ENCODE measurements at regions not wholly inside any gene's neighbourhood (a gene's known extent, or its start where the extent isn't known, plus 50 kb on each side); places are given as distances from the start of the nearest gene placed in this dataset.
"Not testable (repeated sequence)": the region's sequence is repeated elsewhere in the genome, so short reads cannot be mapped to it uniquely, and the experiment has no call there.

DNA sequence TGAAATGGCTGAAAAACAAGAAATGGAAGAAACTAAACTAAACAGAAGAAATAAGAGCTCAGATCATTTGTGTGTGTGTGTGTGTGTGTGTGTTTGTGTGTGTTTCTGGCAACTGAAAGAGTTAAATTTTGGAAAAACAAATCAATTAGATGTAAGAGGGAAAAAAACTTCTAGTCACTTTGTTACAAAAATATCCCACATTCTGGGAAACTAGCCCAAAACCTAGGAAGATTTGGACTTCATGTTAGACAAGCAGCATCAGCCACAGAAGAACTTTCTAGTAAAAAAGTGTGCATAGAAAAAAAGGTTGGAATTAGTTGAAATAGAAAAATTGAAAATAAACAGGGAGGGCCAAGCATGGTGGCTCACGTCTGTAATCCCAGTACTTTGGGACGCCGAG, 111.6 kb upstream of the PRKG2 start:
- Histone ChIP-seq H3K9me3 (no peaks in the 10 kb centered on the region), H3K4me3 (no peak overlapping the region), H3K36me3 (no peaks in the 10 kb centered on the region), H3K27me3 (no peaks in the 10 kb centered on the region), H3K27ac (no peak overlapping the region), H3K4me1 (no peaks in the 10 kb centered on the region)
- TF ChIP-seq, protein P1, sequence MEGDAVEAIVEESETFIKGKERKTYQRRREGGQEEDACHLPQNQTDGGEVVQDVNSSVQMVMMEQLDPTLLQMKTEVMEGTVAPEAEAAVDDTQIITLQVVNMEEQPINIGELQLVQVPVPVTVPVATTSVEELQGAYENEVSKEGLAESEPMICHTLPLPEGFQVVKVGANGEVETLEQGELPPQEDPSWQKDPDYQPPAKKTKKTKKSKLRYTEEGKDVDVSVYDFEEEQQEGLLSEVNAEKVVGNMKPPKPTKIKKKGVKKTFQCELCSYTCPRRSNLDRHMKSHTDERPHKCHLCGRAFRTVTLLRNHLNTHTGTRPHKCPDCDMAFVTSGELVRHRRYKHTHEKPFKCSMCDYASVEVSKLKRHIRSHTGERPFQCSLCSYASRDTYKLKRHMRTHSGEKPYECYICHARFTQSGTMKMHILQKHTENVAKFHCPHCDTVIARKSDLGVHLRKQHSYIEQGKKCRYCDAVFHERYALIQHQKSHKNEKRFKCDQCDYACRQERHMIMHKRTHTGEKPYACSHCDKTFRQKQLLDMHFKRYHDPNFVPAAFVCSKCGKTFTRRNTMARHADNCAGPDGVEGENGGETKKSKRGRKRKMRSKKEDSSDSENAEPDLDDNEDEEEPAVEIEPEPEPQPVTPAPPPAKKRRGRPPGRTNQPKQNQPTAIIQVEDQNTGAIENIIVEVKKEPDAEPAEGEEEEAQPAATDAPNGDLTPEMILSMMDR (IDR thresholded peaks at IDR 0.05): no peak
- TF ChIP-seq POLR2AphosphoS5 (IDR thresholded peaks at IDR 0.05) (no peak), POLR2A (IDR thresholded peaks at IDR 0.05) (no peak)
- DNase-seq (ENCODE audit: low spot score in 2 of 2): no peak
- intact Hi-C loops (cut with DNase I; ENCODE audit: low total_unique reads): no loop called here

DNA sequence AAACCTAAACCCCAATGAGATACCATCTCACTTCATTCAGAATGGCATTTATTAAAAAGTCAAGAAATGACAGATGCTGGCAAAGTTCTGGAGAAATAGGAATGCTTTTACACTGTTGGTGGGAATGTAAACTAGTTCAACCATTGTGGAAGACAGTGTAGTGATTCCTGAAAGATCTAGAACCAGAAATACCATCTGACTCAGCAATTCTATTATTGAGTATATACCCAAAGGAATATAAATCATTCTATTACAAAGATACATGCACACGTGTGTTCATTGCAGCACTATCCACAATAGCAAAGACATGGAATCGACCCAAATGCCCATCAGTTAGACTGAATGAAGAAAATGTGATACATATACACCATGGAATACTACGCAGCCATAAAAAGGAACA, 109.6 kb upstream of the PRKG2 start:
- H3K9me3 ChIP-seq; intact Hi-C loops (cut with DNase I; ENCODE audit: low total_unique reads); H3K27ac ChIP-seq; H3K4me3 ChIP-seq; DNase-seq (ENCODE audit: low spot score in 2 of 2); H3K27me3 ChIP-seq; H3K4me1 ChIP-seq; H3K36me3 ChIP-seq: not testable (repeated sequence)

DNA sequence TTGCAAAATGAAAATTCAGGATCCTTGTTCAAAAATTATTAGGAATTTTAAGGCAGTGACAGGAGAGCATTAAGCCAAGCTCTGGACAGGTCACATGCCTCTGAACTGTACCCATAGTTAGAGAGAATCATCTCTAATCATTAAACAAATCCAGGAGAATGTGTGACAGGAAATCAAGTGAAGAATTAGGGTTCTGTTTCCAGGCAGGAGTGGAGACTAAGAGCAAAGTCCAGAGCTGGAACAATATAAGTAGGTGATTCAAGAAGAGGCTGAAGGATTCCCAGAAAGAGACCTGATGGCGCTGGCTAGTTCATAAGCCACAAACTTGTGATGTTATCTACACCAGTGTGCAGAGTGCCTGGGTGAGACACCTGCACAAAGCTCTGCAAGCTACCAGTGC, 104.6 kb upstream of the PRKG2 start:
- Histone ChIP-seq H3K36me3 (no peaks in the 10 kb centered on the region), H3K4me1 (no peaks in the 10 kb centered on the region), H3K9me3 (no peaks in the 10 kb centered on the region), H3K27me3 (no peaks in the 10 kb centered on the region), H3K4me3 (no peak overlapping the region), H3K27ac (no peak overlapping the region)
- intact Hi-C loops (cut with DNase I; ENCODE audit: low total_unique reads): no loop called here
- TF ChIP-seq, protein P1 (IDR thresholded peaks at IDR 0.05): no peak
- TF ChIP-seq POLR2AphosphoS5 (IDR thresholded peaks at IDR 0.05): no peak
- DNase-seq (ENCODE audit: low spot score in 2 of 2): no peak

DNA sequence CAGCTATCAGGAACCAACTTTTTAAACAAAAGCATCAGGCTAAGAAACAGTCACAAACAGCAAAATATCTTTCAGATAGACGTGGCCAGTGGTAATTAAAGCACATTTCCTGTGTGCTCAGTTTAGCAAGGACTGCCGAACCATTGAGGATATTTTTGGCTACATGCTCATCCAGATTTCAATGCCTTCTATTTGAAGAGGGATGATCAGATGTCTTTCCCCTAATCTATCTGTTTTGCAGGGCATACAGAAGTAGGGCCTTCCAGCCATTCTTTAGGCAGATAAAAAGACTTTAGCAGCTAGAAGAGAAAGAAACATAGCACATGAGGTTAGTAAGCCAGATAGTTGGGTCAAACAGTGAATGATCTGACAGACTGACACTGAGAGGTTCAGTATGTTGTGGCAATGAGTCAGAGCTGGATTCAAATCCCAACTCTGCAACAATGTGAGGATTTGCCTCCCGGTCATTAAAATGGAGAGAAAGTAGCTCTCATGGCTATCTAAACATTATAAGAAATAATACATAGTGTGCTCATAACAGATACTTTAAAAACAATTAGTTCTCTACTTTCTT, 100.0 kb upstream of the PRKG2 start:
- TF ChIP-seq POLR2A (IDR thresholded peaks at IDR 0.05) (no peak), POLR2AphosphoS5 (IDR thresholded peaks at IDR 0.05) (no peak)
- TF ChIP-seq, protein P1 (IDR thresholded peaks at IDR 0.05): no peak
- H3K9me3 ChIP-seq: no peaks in the 10 kb centered on the region
- no peak overlapping the region for H3K27ac ChIP-seq
- H3K27me3 ChIP-seq: no peaks in the 10 kb centered on the region
- intact Hi-C loops (cut with DNase I; ENCODE audit: low total_unique reads): no loop called here
- no peaks in the 10 kb centered on the region for H3K4me1 ChIP-seq
- H3K4me3 ChIP-seq: no peak overlapping the region
- no peaks in the 10 kb centered on the region for H3K36me3 ChIP-seq
- DNase-seq (ENCODE audit: low spot score in 2 of 2): no peak

DNA sequence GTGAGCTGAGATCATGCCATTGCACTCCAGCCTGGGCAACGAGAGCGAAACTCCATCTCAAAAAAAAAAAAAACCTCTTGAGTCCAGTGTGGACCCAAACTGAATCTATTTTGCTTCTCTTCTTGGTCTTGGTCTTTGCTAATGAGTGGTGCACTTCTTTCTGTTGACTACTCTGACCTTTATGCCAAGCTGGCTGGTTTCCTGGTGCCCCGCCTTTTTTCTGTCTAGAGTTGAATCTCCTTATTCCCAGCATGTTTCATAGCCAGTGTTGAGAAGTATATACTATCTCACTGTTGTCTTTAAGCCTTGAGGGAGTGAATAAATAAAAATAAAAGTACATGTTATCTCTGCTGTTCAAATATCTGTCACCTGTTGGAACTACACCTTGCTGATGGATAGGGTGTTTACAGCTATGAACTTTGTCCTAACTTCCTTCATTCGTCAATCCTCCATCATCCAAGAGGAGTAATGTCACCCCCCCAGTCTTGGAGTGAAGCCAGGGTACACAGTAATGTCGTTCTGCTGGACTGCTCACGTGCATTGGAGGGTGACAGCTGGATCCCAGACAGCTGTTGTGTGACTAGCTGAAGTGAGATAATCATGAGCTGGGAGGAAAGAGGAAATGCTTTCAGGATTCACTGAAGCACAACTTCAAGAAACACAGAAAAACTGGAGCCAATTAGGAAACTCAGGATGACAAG, 99.3 kb upstream of the PRKG2 start:
- Histone ChIP-seq H3K27me3 (no peaks in the 10 kb centered on the region), H3K4me3 (no peak overlapping the region), H3K9me3 (no peaks in the 10 kb centered on the region), H3K27ac (no peak overlapping the region), H3K4me1 (no peaks in the 10 kb centered on the region), H3K36me3 (no peaks in the 10 kb centered on the region)
- TF ChIP-seq POLR2AphosphoS5 (IDR thresholded peaks at IDR 0.05): no peak
- no peak for TF ChIP-seq POLR2A (IDR thresholded peaks at IDR 0.05)
- TF ChIP-seq, protein P1 (IDR thresholded peaks at IDR 0.05): no peak
- DNase-seq (ENCODE audit: low spot score in 2 of 2): no peak
- intact Hi-C loops (cut with DNase I; ENCODE audit: low total_unique reads): no loop called here
